CD4-positive, alpha-beta T cell (primary cell): ENCODE measurements at regions not wholly inside any gene's neighbourhood (a gene's known extent, or its start where the extent isn't known, plus 50 kb on each side); places are given as distances from the start of the nearest gene placed in this dataset.
"Not testable (repeated sequence)": the region's sequence is repeated elsewhere in the genome, so short reads cannot be mapped to it uniquely, and the experiment has no call there.

Experiments
- ATAC-seq: fragments of 200-7000 bp; cut with Tn5 transposase; one replicate; pipeline ENCODE4 v1.10.0; 2022; ENCODE audit warnings: mild to moderate bottlenecking; ENCODE audit not compliant: poor library complexity
- CTCF ChIA-PET: fragments of 350-600 bp; sonication (Branson Sonifier 250); formaldehyde crosslinking; loops from one replicate; lab custom pipeline; 2021; ENCODE audit warnings: antibody characterized with exemption, inconsistent platforms; lab: Charles Lee
- POLR2A ChIA-PET: fragments of 350-600 bp; sonication (Branson Sonifier 250); formaldehyde crosslinking; loops from one replicate; lab custom pipeline; 2021; ENCODE audit warnings: antibody characterized with exemption, inconsistent platforms; lab: Charles Lee
- DNase-seq, 14 experiments: peaks; one replicate each; pipeline ENCODE4 v3.0.0-alpha.2; 2013 to 2020; ENCODE audit warnings: mixed read lengths in 2 of 14
- H3K27ac ChIP-seq, 2 donors: one replicate each; pipeline versions ENCODE4 v1.5.1 to v1.7.0; 2013; ENCODE audit warnings: low read length in 2 of 2, low read depth in 1 of 2, mild to moderate bottlenecking in 1 of 2
- H3K27me3 ChIP-seq, 2 experiments: 1 replicate in 1 of 2; 2 replicates in 1 of 2; pipeline versions ENCODE4 v1.6.1 to v1.7.0; 2013; ENCODE audit warnings: low read length in 2 of 2, control low read depth in 1 of 2, mild to moderate bottlenecking in 1 of 2, moderate library complexity in 1 of 2; ENCODE audit not compliant: insufficient read depth in 2 of 2, control insufficient read depth in 1 of 2
- H3K36me3 ChIP-seq: one replicate; pipeline ENCODE4 v1.6.1; 2013; ENCODE audit warnings: low read length, control low read depth; ENCODE audit not compliant: insufficient read depth
- H3K4me1 ChIP-seq: one replicate; pipeline ENCODE4 v1.6.1; 2013; ENCODE audit warnings: low read length, control low read depth; ENCODE audit not compliant: insufficient read depth
- H3K4me3 ChIP-seq: one replicate; pipeline ENCODE4 v1.5.1; 2013; ENCODE audit warnings: mild to moderate bottlenecking, low read length, moderate library complexity
- H3K9me3 ChIP-seq, 2 experiments: 1 replicate in 1 of 2; 2 replicates in 1 of 2; pipeline versions ENCODE4 v1.6.1 to v1.7.0; 2013; ENCODE audit warnings: low read length in 2 of 2, mild to moderate bottlenecking in 2 of 2, control low read depth in 1 of 2, moderate library complexity in 1 of 2; ENCODE audit not compliant: control insufficient read depth in 1 of 2, insufficient read depth in 1 of 2
- H3K27ac Mint-ChIP-seq: one replicate; pipeline ENCODE4 v1.8.0; 2020; ENCODE audit warnings: mixed read lengths
- H3K27me3 Mint-ChIP-seq: one replicate; pipeline ENCODE4 v1.8.0; 2021; ENCODE audit warnings: mixed read lengths
- H3K36me3 Mint-ChIP-seq: one replicate; pipeline ENCODE4 v1.8.0; 2021; ENCODE audit warnings: low read depth, mixed read lengths
- H3K4me1 Mint-ChIP-seq: one replicate; pipeline ENCODE4 v1.8.0; 2021; ENCODE audit warnings: low read depth, mixed read lengths
- H3K4me3 Mint-ChIP-seq: one replicate; pipeline ENCODE4 v1.8.0; 2020; ENCODE audit warnings: mild to moderate bottlenecking, mixed read lengths
- H3K9me3 Mint-ChIP-seq: one replicate; pipeline ENCODE4 v1.8.0; 2020; ENCODE audit warnings: mixed read lengths
- intact Hi-C, 2 experiments: fragments of 100-400 bp; cut with DNase I in 1 of 2; cut with micrococcal nuclease in 1 of 2; formaldehyde crosslinking; loops; one replicate each; pipeline versions ENCODE4 v1.15.1 to v1.9.0; 2023 to 2025; cut with DNase I, micrococcal nuclease
- TF ChIP-seq, protein P1 (sequence below): fragments of 200-600 bp; IDR thresholded peaks from one replicate; pipeline ENCODE4 v1.8.0; 2022; ENCODE audit warnings: antibody characterized with exemption, mild to moderate bottlenecking

DNA sequence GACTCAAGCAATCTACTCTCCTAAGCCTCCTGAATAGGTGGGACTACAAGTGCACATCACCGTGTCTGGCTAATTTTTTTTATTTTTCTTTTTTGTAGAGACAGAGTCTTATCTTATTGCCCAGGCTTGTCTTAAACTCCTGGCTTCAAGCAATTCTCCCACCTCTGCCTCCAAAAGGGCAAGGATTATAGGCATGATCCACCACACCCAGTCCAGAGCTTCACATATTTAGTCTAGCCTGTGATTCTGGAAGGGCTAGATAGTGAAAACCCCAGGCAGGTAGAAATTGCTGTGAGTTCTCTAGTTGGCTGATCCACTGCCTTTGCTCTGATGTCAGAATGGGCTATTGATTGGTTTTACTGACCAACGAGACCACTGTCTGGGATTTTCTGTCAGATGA lies 854.6 kb upstream of the MIR17HG start:
- Histone ChIP-seq H3K9me3 (peaks cover 0 to 7% of the 10 kb centered on the region in 2 experiments), H3K27ac (no peak overlapping the region), H3K4me3 (no peak overlapping the region), H3K27me3 (no peaks in the 10 kb centered on the region), H3K4me1 (no peaks in the 10 kb centered on the region), H3K36me3 (no peaks in the 10 kb centered on the region)
- H3K4me3 Mint-ChIP-seq: no peak overlapping the region
- ChIA-PET CTCF (no interaction called here), POLR2A (no interaction called here)
- intact Hi-C loops: no loop called here
- ATAC-seq (no peak), DNase-seq (no peak)
- TF ChIP-seq, protein P1, sequence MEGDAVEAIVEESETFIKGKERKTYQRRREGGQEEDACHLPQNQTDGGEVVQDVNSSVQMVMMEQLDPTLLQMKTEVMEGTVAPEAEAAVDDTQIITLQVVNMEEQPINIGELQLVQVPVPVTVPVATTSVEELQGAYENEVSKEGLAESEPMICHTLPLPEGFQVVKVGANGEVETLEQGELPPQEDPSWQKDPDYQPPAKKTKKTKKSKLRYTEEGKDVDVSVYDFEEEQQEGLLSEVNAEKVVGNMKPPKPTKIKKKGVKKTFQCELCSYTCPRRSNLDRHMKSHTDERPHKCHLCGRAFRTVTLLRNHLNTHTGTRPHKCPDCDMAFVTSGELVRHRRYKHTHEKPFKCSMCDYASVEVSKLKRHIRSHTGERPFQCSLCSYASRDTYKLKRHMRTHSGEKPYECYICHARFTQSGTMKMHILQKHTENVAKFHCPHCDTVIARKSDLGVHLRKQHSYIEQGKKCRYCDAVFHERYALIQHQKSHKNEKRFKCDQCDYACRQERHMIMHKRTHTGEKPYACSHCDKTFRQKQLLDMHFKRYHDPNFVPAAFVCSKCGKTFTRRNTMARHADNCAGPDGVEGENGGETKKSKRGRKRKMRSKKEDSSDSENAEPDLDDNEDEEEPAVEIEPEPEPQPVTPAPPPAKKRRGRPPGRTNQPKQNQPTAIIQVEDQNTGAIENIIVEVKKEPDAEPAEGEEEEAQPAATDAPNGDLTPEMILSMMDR: no peak
- H3K27me3 Mint-ChIP-seq: no peaks in the 10 kb centered on the region
- no peak overlapping the region for H3K27ac Mint-ChIP-seq
- H3K36me3 Mint-ChIP-seq: no peaks in the 10 kb centered on the region
- peaks cover 12% of the 10 kb centered on the region for H3K9me3 Mint-ChIP-seq
- H3K4me1 Mint-ChIP-seq: no peaks in the 10 kb centered on the region

DNA sequence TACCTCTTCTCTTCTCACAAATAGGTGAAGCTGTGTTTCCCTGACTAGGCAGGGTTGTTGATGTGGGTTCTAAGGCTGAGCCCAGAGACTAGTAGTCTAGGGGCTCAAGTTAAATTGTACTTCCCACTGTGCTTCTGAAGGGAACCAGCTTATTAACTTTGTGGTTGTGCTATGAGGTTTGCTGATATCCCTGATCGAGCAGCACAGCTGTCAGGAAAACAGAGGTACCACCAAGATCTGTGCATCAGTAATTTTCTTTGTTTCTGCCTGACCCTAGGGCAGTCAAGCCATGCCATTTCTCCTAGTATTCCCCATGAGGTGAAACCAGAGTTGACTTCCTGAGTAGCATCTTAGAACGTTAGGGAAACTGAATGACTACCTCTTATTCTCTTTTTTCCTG lies 853.8 kb upstream of the MIR17HG start:
- intact Hi-C loops: no loop called here
- Mint-ChIP-seq H3K9me3 (peaks cover 10% of the 10 kb centered on the region), H3K4me1 (no peaks in the 10 kb centered on the region), H3K27ac (no peak overlapping the region), H3K36me3 (no peaks in the 10 kb centered on the region), H3K4me3 (no peak overlapping the region), H3K27me3 (no peaks in the 10 kb centered on the region)
- CTCF ChIA-PET: no interaction called here
- no peaks in the 10 kb centered on the region for H3K36me3 ChIP-seq
- no peaks in the 10 kb centered on the region for H3K4me1 ChIP-seq
- POLR2A ChIA-PET: no interaction called here
- H3K4me3 ChIP-seq: no peak overlapping the region
- DNase-seq (no peak), ATAC-seq (no peak)
- H3K27me3 ChIP-seq: no peaks in the 10 kb centered on the region
- TF ChIP-seq, protein P1: no peak
- no peak overlapping the region for H3K27ac ChIP-seq
- H3K9me3 ChIP-seq: peaks cover 0 to 7% of the 10 kb centered on the region in 2 experiments

DNA sequence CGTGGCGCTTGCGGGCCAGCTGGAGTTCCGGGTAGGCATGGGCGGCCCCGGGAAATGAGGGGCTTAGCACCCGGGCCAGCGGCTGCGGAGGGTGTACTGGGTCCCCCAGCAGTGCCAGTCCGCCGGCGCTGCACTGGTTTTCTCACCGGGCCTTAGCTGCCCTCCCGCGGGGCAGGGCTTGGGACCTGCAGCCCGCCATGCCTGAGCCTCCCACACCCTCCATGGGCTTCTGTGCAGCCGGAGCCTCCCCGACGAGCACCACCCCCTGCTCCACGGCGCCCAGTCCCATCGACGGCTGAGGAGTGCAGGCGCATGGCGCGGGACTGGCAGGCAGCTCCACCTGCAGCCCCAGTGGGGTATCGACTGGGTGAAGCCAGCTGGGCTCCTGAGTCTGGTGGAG lies 852.6 kb upstream of the MIR17HG start:
- H3K9me3 Mint-ChIP-seq, POLR2A ChIA-PET, DNase-seq, H3K4me1 Mint-ChIP-seq, H3K27ac Mint-ChIP-seq, H3K4me1 ChIP-seq, H3K36me3 ChIP-seq, CTCF ChIA-PET, H3K4me3 Mint-ChIP-seq, intact Hi-C loops, H3K36me3 Mint-ChIP-seq, H3K27ac ChIP-seq, ATAC-seq, H3K27me3 ChIP-seq, H3K9me3 ChIP-seq, H3K4me3 ChIP-seq, H3K27me3 Mint-ChIP-seq: not testable (repeated sequence)

DNA sequence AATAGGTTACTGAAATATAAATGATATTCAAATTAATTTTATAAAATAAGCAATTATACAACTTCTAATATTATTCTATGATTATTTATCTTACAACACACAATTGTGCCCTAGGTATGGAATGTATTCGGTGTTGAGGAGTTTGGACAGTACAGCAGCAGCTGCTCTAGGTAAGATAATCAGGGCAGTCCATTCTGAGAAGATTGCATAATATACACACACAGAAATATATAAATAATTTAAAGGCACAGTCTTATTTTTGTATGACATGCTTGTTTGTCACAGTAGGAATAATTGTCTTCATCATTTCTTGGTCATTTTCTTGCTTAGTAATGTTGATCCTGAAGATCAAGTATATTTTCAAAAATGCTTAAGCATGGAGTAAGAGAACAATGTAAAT lies 849.4 kb upstream of the MIR17HG start:
- no peaks in the 10 kb centered on the region for H3K27me3 ChIP-seq
- DNase-seq: no peak
- TF ChIP-seq, protein P1: no peak
- no peak overlapping the region for H3K27ac ChIP-seq
- no peaks in the 10 kb centered on the region for H3K27me3 Mint-ChIP-seq
- H3K4me1 ChIP-seq: no peaks in the 10 kb centered on the region
- H3K4me3 ChIP-seq: no peak overlapping the region
- no peaks in the 10 kb centered on the region for H3K4me1 Mint-ChIP-seq
- no peak overlapping the region for H3K4me3 Mint-ChIP-seq
- POLR2A ChIA-PET: no interaction called here
- H3K27ac Mint-ChIP-seq: no peak overlapping the region
- intact Hi-C loops: no loop called here
- no peaks in the 10 kb centered on the region for H3K36me3 ChIP-seq
- peaks cover 12% of the 10 kb centered on the region for H3K9me3 Mint-ChIP-seq
- ATAC-seq: no peak
- H3K9me3 ChIP-seq: peaks cover 0 to 7% of the 10 kb centered on the region in 2 experiments
- CTCF ChIA-PET: no interaction called here
- no peaks in the 10 kb centered on the region for H3K36me3 Mint-ChIP-seq
